PC-9 (cell line): ENCODE measurements at regions not wholly inside any gene's neighbourhood (a gene's known extent, or its start where the extent isn't known, plus 50 kb on each side); places are given as distances from the start of the nearest gene placed in this dataset.
A peak's percentile ranks its signal among the peaks of the same experiment; 100 is the strongest.

ENCODE experiments used
- BruUV-seq: library from RNA; stranded (reverse); fragments of 400-500 nt; replicated peaks from 2 replicates; lab custom pipeline; 2021; lab: Mats Ljungman, UMichigan
- CTCF ChIA-PET: fragments of 300-600 bp; sonication (Branson Sonifier 250); formaldehyde crosslinking; loops from one replicate; lab custom pipeline; 2022; ENCODE audit warnings: antibody characterized with exemption; lab: Charles Lee
- POLR2A ChIA-PET: fragments of 300-600 bp; sonication (Branson Sonifier 250); formaldehyde crosslinking; loops from one replicate; lab custom pipeline; 2022; ENCODE audit warnings: antibody characterized with exemption; ENCODE audit not compliant: unreplicated experiment; lab: Charles Lee
- DNase-seq, 2 experiments: peaks; one replicate each; pipeline versions ENCODE4 v3.0.0 to v3.0.0-alpha.2; 2015 to 2022; ENCODE audit warnings: mixed read lengths in 1 of 2
- H2AFZ ChIP-seq: fragments of 200-600 bp; sonication (generic); 2 replicates; pipeline ENCODE4 v1.8.1; 2017; ENCODE audit warnings: antibody characterized with exemption
- H3F3A ChIP-seq: fragments of 200-600 bp; sonication (generic); 2 replicates; pipeline ENCODE4 v1.8.1; 2017; ENCODE audit warnings: antibody characterized with exemption, mild to moderate bottlenecking, low read depth; ENCODE audit not compliant: insufficient read depth
- H3K27ac ChIP-seq: fragments of 200-600 bp; sonication (generic); 2 replicates; pipeline ENCODE4 v1.6.1; 2016; ENCODE audit warnings: mixed run types
- H3K27me3 ChIP-seq: fragments of 200-600 bp; sonication (generic); 2 replicates; pipeline ENCODE4 v1.6.1; 2016; ENCODE audit warnings: low read depth, mixed run types; ENCODE audit not compliant: insufficient read depth
- H3K36me3 ChIP-seq: fragments of 200-600 bp; sonication (generic); 2 replicates; pipeline ENCODE4 v1.6.1; 2016; ENCODE audit warnings: low read depth, mixed run types
- H3K4me1 ChIP-seq: fragments of 200-600 bp; sonication (generic); replicated peaks from 2 replicates; pipeline ENCODE4 v1.6.1; 2016; ENCODE audit warnings: mixed run types; ENCODE audit not compliant: insufficient read depth
- H3K4me2 ChIP-seq: fragments of 200-600 bp; sonication (generic); 2 replicates; pipeline ENCODE4 v1.6.1; 2017; ENCODE audit warnings: mixed run types
- H3K4me3 ChIP-seq: fragments of 200-600 bp; sonication (generic); 2 replicates; pipeline ENCODE4 v1.6.1; 2016; ENCODE audit warnings: mixed run types
- H3K79me2 ChIP-seq: fragments of 200-600 bp; sonication (generic); 2 replicates; pipeline ENCODE4 v1.6.1; 2017; ENCODE audit warnings: low read depth, mixed run types
- H3K9me2 ChIP-seq: fragments of 200-600 bp; sonication (generic); 2 replicates; pipeline ENCODE4 v1.8.1; 2017; ENCODE audit warnings: mild to moderate bottlenecking; ENCODE audit not compliant: insufficient read depth
- H3K9me3 ChIP-seq: fragments of 200-600 bp; sonication (generic); 2 replicates; pipeline ENCODE4 v1.8.1; 2016; ENCODE audit warnings: low read depth; ENCODE audit not compliant: insufficient read depth
- H4K20me1 ChIP-seq: fragments of 200-600 bp; sonication (generic); 2 replicates; pipeline ENCODE4 v1.8.1; 2017; ENCODE audit not compliant: insufficient read depth
- CTCF ChIP-seq: fragments of 200-600 bp; sonication (generic); conservative IDR thresholded peaks from 2 replicates; pipeline ENCODE4 v1.6.1; 2017; ENCODE audit warnings: mixed run types, antibody characterized with exemption, mild to moderate bottlenecking, moderate library complexity
- EZH2 ChIP-seq: fragments of 200-600 bp; sonication (generic); IDR thresholded peaks from 2 replicates; pipeline ENCODE4 v1.8.0; 2017; ENCODE audit warnings: antibody characterized with exemption, low read depth
- intact Hi-C: fragments of 100-400 bp; cut with micrococcal nuclease; formaldehyde crosslinking; loops from one replicate; pipeline ENCODE4 v1.10.0; 2022; ENCODE audit not compliant: unreplicated experiment

- H3K4me3 ChIP-seq: no peak overlapping the region
- no peaks in the 10 kb centered on the region for H3K27me3 ChIP-seq
- no peaks in the 10 kb centered on the region for H3K9me3 ChIP-seq
- no TSS peak for BruUV-seq
- no peaks in the 10 kb centered on the region for H3K79me2 ChIP-seq
- no peaks in the 10 kb centered on the region for H3K36me3 ChIP-seq
- no peaks in the 10 kb centered on the region for H3K9me2 ChIP-seq
- POLR2A ChIA-PET: no interaction called here
- no peaks in the 10 kb centered on the region for H3K4me1 ChIP-seq
- H3K4me2 ChIP-seq: no peak overlapping the region
- H2AFZ ChIP-seq: no peak overlapping the region
- CTCF ChIA-PET: no interaction called here
- no peaks in the 10 kb centered on the region for H3F3A ChIP-seq
- TF ChIP-seq EZH2: no peak
- intact Hi-C loops: no loop called here
- no peaks in the 10 kb centered on the region for H4K20me1 ChIP-seq
- DNase-seq: no peak
- H3K27ac ChIP-seq: no peak overlapping the region
Observed at GRCh38 chr7:110104243-110104642, 986.7 kb upstream of the LRRN3 start.

- CTCF ChIA-PET: no interaction called here
- Histone ChIP-seq H3K36me3 (no peaks in the 10 kb centered on the region), H3K27me3 (no peaks in the 10 kb centered on the region), H3K27ac (no peak overlapping the region), H3K9me3 (no peaks in the 10 kb centered on the region), H3K4me3 (no peak overlapping the region), H3K4me2 (no peak overlapping the region), H3K79me2 (no peaks in the 10 kb centered on the region), H2AFZ (no peak overlapping the region), H3K9me2 (no peaks in the 10 kb centered on the region), H3K4me1 (no peaks in the 10 kb centered on the region), H4K20me1 (no peaks in the 10 kb centered on the region), H3F3A (no peaks in the 10 kb centered on the region)
- intact Hi-C loops: no loop called here
- POLR2A ChIA-PET: no interaction called here
- TF ChIP-seq CTCF: no peak
- TF ChIP-seq EZH2: no peak
- no peak for DNase-seq
- BruUV-seq: no TSS peak
Observed at GRCh38 chr7:110105307-110105706, 985.6 kb upstream of the LRRN3 start.

- Histone ChIP-seq H3K9me2 (no peaks in the 10 kb centered on the region), H3K36me3 (no peaks in the 10 kb centered on the region), H3K4me2 (no peak overlapping the region), H2AFZ (no peak overlapping the region), H3K4me3 (no peak overlapping the region), H3F3A (no peaks in the 10 kb centered on the region), H3K27ac (no peak overlapping the region), H3K79me2 (no peaks in the 10 kb centered on the region), H3K27me3 (no peaks in the 10 kb centered on the region), H3K4me1 (no peaks in the 10 kb centered on the region), H3K9me3 (no peaks in the 10 kb centered on the region), H4K20me1 (no peaks in the 10 kb centered on the region)
- no TSS peak for BruUV-seq
- CTCF ChIA-PET: no interaction called here
- DNase-seq: no peak
- POLR2A ChIA-PET: no interaction called here
- intact Hi-C loops: no loop called here
- TF ChIP-seq EZH2: no peak
- TF ChIP-seq CTCF: no peak
Observed at GRCh38 chr7:110105840-110106239, 985.1 kb upstream of the LRRN3 start.

- Histone ChIP-seq H3K27ac (no peak overlapping the region), H3K27me3 (no peaks in the 10 kb centered on the region), H3K4me1 (no peaks in the 10 kb centered on the region), H3F3A (no peaks in the 10 kb centered on the region), H3K79me2 (no peaks in the 10 kb centered on the region), H4K20me1 (no peaks in the 10 kb centered on the region), H3K36me3 (no peaks in the 10 kb centered on the region), H2AFZ (no peak overlapping the region), H3K9me2 (no peaks in the 10 kb centered on the region), H3K4me3 (no peak overlapping the region), H3K4me2 (peak overlapping the region; percentile 19; the same call in 1 of the 2 replicates), H3K9me3 (no peaks in the 10 kb centered on the region; the same call in 1 of the 2 replicates)
- intact Hi-C loops: no loop called here
- TF ChIP-seq CTCF (no peak), EZH2 (no peak)
- ChIA-PET CTCF (no interaction called here), POLR2A (no interaction called here)
- peak in 1 of 2 experiments; percentile 45 for DNase-seq
- BruUV-seq: no TSS peak
Observed at GRCh38 chr7:110119883-110120581, 970.9 kb upstream of the LRRN3 start.
